T-helper 1 cell (primary cell): ENCODE measurements at regions not wholly inside any gene's neighbourhood (a gene's known extent, or its start where the extent isn't known, plus 50 kb on each side); places are given as distances from the start of the nearest gene placed in this dataset.

ENCODE experiments used
- DNase-seq, 5 donors: peaks; one replicate each; pipeline ENCODE4 v3.0.0-alpha.2; 2012 to 2020

DNA sequence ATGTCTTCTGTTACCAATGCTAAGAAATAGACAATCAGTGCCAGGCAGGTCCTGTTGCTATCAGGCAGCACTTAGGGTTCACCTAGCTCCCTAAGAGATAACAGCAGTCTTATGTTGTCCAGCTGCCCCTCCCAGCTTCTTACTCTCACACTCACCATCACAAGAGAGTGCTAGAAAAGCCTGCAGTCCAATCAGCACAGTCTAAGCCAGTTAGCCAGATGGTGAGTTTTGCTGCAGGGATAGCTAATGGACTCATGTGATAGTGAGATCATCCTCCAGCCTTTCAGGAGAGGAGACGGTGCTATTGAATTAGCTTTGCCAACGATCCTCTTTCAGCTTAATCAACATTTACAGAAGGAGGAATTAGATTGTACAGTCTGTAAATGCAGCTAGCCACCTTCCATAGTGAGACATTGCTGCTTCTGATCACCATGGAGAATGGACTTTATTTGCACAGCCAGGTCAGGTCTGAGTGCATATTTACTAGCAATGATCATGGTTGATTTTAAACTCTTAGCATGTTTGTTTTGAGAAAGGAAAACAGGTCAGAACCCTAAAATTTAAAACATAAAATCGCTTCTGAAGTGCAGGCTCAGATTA lies 438.3 kb downstream of the CENPC start:
- DNase-seq, result no peak

DNA sequence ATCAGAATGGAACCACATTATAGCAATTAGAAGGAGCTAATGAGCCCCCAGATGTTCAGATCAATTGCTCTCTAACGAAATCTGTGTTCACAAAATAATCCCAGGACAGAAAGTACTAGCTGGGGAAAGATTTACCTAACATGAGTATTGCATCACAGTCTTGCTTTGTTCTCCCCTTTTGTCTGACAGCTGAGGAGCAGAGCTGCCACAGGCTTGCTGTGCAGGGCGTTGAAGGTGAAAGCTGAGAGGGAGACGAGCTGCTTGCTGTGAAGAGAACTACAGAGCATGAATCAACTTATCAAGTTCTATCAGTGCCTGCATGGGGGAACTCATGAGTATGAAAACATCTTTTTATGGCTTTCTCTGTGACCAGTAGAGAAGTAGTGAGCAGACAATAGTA lies 441.2 kb downstream of the CENPC start:
- no peak for DNase-seq

GRCh38 chr4:67103001-67103747 lies 442.1 kb downstream of the CENPC start:
- no peak for DNase-seq

GRCh38 chr4:67101612-67102011 lies 443.7 kb downstream of the CENPC start:
- no peak for DNase-seq

DNA sequence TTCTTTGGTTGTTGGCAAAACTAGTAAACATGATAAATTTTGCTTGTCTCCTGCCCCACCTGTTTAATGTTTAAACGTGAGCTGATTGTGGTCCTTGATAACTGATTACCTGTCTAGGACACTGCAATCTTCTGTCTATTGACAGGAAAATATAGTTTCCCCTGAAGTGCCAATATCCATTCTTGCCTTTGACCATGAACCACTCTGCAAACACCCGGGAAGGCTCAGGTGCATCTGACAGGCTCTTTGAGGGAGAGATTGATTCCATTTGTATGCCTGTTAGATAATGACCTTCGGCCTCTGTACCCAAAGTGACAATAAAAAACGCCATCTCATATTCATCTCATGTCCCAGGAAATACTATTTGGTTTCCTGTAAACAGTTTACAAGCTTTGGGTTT lies 453.0 kb downstream of the CENPC start:
- DNase-seq, result no peak

GRCh38 chr4:67091673-67092072 lies 453.6 kb downstream of the CENPC start:
- no peak for DNase-seq

DNA sequence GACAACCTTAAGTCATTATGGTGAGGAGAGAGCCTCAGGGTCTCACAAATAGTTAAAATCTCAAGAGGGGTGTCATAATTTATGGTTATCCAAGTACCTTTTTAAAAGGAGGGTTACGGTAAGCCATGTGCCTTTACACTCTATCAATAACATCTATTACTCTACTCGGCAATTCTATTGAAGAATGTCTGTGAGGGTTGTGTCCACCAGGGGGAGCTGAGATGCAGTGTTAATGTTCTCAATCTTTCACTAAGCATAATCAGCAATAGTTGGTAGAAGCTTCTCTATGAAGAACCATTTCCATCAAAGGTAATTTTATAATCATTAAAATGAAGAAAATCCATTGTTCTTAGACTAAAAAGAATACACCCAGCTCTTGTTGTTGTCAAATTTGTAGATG lies 457.4 kb downstream of the CENPC start:
- DNase-seq, result peak in 3 of 5 donors; percentile 2 to 27 (median 11)

DNA sequence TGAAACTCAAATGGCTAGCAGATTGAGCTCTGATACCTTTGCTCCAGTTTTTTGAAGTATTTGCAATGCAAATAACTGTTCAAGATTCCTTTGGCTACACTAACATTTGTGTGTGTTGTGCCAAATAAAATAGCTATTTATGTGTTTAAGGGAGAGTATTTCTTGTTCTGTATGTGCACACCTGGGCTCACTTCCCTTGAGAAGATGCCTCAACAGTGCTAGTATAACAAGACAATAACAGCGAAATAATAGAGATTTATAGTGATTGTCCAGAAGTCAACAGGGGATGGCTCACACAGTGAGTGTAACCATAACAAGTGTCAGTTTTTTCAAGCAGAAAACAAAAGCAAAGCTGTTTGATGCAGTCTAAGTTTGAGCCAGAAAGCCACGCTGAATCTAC lies 460.5 kb downstream of the CENPC start:
- no peak for DNase-seq

DNA sequence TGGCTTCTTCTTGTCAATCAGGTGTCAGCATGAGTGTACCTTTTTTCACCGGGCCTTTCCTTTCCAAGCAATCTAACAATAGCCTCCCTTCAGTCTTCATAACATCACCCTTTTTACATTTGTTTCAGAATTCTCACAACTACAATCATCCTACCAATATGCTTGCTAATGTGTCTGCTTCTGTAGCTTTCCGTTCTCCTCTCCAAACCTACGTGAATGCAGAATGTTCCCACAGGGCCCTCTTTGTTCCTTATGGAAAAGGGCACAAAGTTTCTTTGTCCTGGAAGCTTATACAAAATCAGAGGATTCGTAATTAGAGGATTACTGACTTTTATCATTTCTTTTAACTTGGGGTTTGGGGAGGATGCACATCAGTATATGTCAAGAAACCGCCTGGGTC lies 461.8 kb downstream of the CENPC start:
- no peak for DNase-seq

DNA sequence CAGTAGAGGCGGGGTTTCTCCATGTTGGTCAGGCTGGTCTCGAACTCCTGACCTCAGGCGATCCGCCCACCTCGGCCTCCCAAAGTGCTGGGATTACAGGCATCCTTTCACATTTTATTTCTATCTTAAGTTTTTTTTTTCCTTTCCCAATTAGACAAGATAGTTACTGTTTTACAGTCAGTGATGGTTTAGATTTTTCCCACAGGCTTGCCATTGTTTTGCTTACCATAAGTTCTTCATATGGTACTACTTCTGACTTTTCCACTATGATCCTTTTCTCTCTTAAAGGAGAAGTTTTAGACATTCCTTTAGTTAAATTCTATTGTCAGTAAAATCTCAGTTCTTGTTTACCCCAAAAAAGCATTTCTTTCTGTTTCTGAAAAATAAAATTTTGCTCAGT lies 462.6 kb downstream of the CENPC start:
- DNase-seq, result no peak

GRCh38 chr4:67080046-67080557 lies 465.2 kb downstream of the CENPC start:
- DNase-seq, result no peak

DNA sequence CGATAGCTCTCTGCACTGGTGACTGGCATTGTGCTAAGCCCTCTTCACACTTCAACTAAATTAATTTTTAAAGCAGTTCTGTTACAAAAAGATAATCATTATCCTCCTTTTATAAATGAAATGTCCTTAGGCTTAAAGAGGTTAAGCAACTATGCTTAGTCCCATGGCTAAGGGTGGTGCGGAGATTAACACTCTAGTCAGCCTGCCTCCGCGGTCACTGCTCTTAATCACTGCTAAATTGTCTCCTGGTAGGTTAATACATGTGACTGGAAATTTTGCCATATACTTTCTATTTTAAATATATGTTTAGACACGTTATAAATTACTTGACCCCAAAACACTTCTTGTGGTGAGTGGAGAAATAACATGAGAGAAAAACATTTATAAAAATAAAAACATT lies 473.7 kb downstream of the CENPC start:
- DNase-seq, result no peak

- DNase-seq, result no peak
Observed at GRCh38 chr4:67055319-67055718, 490.0 kb downstream of the CENPC start.

DNA sequence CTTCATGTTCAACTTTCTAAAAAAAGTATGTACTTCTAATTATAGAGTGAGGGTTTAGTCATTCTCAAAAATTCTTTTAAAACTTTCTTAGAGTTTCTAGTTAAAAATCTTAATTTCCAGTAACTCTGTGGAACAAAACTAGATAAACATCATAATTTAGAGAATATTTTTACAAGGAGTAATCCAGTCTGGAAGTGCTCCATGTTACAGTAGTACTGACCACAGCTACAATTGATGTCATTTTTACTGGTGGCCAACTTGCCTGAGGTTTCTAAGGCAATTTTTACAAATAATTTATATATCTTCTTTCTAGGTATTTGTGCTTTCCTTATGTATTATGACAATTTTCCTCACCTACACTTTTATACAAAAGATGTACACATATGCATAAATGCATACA lies 490.4 kb downstream of the CENPC start:
- DNase-seq, result no peak

- no peak for DNase-seq
Observed at GRCh38 chr4:67052814-67053675, 492.3 kb downstream of the CENPC start.

- DNase-seq, result no peak
Observed at GRCh38 chr4:67051000-67051789, 494.1 kb downstream of the CENPC start.

DNA sequence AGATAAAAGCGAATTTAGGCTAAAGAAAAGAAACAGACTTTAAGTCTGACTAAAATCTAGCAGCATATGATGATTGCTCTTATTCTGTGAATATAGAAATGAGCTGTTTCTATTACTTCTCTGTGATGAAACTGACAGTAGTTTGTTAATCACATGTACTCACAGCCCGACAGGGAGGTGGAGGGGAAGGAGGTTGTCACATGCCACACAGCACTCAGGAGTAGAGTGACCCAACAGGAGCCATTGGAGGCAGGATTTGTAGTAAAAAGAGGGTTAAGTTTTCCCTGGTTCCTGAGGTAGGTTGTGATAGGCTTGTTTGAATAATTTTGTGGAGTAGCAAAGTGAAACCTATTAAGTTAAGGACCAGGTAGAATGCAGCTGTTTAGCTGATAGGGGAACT lies 495.9 kb downstream of the CENPC start:
- DNase-seq, result no peak

GRCh38 chr4:67048530-67048929 lies 496.8 kb downstream of the CENPC start:
- peak in 1 of 5 donors; percentile 10 for DNase-seq

- DNase-seq, result no peak
Observed at GRCh38 chr4:67040315-67040714, 505.0 kb downstream of the CENPC start.

DNA sequence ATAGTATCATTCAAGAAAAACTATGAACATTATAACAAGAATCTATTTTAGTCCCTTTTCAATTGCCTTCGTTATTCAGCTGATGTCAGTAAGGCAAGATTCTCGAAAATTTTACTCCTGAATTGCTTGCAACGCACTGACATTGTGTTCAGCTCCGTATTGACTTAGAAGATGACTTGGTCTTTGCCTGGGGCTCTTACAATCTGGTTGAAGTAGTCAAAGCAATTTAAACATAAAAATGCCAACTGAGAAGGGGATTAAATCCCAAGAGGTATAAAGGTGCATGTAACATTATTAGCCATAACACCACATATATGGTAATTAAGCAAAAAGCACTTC lies 507.1 kb downstream of the CENPC start:
- DNase-seq, result no peak

- DNase-seq, result no peak
Observed at GRCh38 chr4:67037504-67038227, 507.6 kb downstream of the CENPC start.

DNA sequence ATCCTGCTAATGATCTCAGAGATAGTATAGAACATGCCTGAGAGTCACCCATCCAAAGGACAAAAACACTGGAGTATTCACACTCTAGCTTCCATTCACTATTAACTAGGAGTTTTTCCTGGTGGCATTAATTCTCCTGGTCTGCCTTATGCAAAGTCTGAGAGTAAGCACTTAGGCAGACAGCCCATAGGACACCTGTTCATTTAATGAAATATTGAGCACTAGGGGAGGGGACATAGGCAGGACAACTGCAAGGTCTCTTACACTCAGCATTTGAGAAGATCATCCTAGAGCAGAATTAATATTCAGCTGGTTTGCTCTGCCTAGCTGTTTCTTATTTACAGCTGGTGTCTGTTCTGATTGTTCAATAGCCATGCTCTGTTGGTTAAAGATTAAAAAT lies 508.5 kb downstream of the CENPC start:
- no peak for DNase-seq
